Prostate gland (tissue), 2 donors: ENCODE measurements at regions not wholly inside any gene's neighbourhood (a gene's known extent, or its start where the extent isn't known, plus 50 kb on each side); places are given as distances from the start of the nearest gene placed in this dataset.

Experiments used
- DNase-seq: peaks from one replicate; pipeline ENCODE4 v3.0.0-alpha.2; 2019; ENCODE audit warnings: low spot score
- H3K27ac ChIP-seq, 2 donors: fragments of 200-600 bp; sonication (generic); 2 replicates each; pipeline ENCODE4 v1.5.1; 2017 to 2019
- H3K27me3 ChIP-seq: fragments of 200-600 bp; sonication (generic); replicated peaks from 2 replicates; pipeline ENCODE4 v1.5.1; 2019; ENCODE audit not compliant: insufficient read depth
- H3K36me3 ChIP-seq, 2 donors: fragments of 200-600 bp; sonication (generic); 1 replicate in 1 of 2; 2 replicates in 1 of 2; pipeline versions ENCODE4 v1.5.1 to v1.8.1; 2017 to 2019
- H3K4me1 ChIP-seq: fragments of 200-600 bp; sonication (generic); replicated peaks from 2 replicates; pipeline ENCODE4 v1.5.1; 2019
- H3K4me3 ChIP-seq, 2 donors: fragments of 200-600 bp; sonication (generic); 2 replicates each; pipeline ENCODE4 v1.5.1; 2017 to 2019
- H3K9me3 ChIP-seq: fragments of 200-600 bp; sonication (generic); 2 replicates; pipeline ENCODE4 v1.5.1; 2017
- POLR2A ChIP-seq: fragments of 450-650 bp; IDR thresholded peaks from one replicate; pipeline ENCODE4 v1.6.1; 2016; ENCODE audit warnings: antibody characterized with exemption, mild to moderate bottlenecking
- POLR2AphosphoS5 ChIP-seq: sonication (generic); formaldehyde crosslinking; IDR thresholded peaks from one replicate; pipeline ENCODE4 v1.6.1; 2017; ENCODE audit warnings: antibody characterized with exemption
- WGBS: methylation state at CpG from one replicate; pipeline ENCODE4 v1.1.5; 2018; 5-methylcytosine and 5-hydroxymethylcytosine counted together
- intact Hi-C: fragments of 100-400 bp; cut with DNase I; formaldehyde crosslinking; loops from one replicate; pipeline ENCODE4 v1.14.2; 2022
- TF ChIP-seq, protein P1 (sequence below), 4 experiments: fragments of 200-600 bp in 2 of 4; fragments of 450-650 bp in 2 of 4; sonication (generic) in 2 of 4; IDR thresholded peaks; 1 replicate in 3 of 4; 2 replicates in 1 of 4; pipeline ENCODE4 v1.5.1; 2016 to 2019; ENCODE audit warnings: antibody characterized with exemption in 4 of 4, mild to moderate bottlenecking in 2 of 4, moderate library complexity in 2 of 4

DNA sequence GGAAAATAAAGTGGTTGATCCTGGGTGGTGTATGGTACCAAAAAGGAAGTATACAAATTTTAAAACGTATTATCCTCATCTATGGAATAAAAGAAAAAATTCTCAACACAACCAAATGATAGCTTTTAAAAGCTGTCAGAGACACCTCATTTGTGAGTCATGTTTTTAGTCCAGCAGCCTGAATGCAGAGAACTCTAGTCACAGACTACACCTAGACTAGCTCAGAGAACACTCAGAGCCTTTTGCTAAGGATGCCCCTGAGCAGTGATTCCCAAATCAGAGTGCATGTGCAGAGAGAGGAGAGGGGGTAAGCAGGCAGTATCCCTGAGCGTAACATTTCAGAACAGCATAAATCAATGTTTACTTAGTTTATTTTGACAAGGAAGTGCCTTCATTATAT lies 809.3 kb downstream of the HACE1 start:
- DNase-seq: no peak
- H3K4me3 ChIP-seq: no peak overlapping the region

DNA sequence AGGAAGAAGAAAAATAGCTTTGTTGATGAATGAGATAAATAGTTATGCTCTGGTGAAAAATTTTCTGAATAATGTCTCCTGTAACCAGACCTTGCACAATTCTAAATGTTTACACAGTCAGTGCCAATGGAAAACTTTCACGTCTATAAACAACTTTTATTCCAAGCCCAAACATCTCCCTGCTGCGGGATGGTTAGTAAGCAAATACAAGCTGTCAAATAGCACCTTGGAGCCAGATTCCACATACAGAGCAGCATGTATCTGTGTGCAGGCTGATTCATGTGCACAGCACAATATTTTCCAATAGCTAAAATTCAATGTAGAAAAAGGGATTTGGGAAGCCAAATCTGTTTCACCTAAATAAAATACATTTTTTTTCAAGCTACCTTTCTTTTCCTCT lies 813.3 kb downstream of the HACE1 start:
- WGBS: 9% methylated on average over 2 of the region's 2 CpGs
- TF ChIP-seq POLR2AphosphoS5 (no peak), POLR2A (no peak)
- TF ChIP-seq, protein P1, sequence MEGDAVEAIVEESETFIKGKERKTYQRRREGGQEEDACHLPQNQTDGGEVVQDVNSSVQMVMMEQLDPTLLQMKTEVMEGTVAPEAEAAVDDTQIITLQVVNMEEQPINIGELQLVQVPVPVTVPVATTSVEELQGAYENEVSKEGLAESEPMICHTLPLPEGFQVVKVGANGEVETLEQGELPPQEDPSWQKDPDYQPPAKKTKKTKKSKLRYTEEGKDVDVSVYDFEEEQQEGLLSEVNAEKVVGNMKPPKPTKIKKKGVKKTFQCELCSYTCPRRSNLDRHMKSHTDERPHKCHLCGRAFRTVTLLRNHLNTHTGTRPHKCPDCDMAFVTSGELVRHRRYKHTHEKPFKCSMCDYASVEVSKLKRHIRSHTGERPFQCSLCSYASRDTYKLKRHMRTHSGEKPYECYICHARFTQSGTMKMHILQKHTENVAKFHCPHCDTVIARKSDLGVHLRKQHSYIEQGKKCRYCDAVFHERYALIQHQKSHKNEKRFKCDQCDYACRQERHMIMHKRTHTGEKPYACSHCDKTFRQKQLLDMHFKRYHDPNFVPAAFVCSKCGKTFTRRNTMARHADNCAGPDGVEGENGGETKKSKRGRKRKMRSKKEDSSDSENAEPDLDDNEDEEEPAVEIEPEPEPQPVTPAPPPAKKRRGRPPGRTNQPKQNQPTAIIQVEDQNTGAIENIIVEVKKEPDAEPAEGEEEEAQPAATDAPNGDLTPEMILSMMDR (IDR thresholded peaks at IDR 0.05): no peak
- intact Hi-C loops: no loop called here
- DNase-seq: no peak
- H3K4me1 ChIP-seq: no peaks in the 10 kb centered on the region
- no peaks in the 10 kb centered on the region for H3K36me3 ChIP-seq
- no peak overlapping the region for H3K4me3 ChIP-seq
- no peaks in the 10 kb centered on the region for H3K27me3 ChIP-seq
- H3K27ac ChIP-seq: no peak overlapping the region
- no peaks in the 10 kb centered on the region for H3K9me3 ChIP-seq

More for the DNA sequence above, 809.3 kb downstream of the HACE1 start:
- H3K27ac ChIP-seq: no peak overlapping the region
- H3K4me1 ChIP-seq: no peaks in the 10 kb centered on the region
- H3K9me3 ChIP-seq: no peaks in the 10 kb centered on the region
- intact Hi-C loops: no loop called here
- no peak for TF ChIP-seq POLR2A
- TF ChIP-seq, protein P1 (IDR thresholded peaks at IDR 0.05): no peak
- no peak for TF ChIP-seq POLR2AphosphoS5
- WGBS: 58% methylated on average over 2 of the region's 2 CpGs
- H3K27me3 ChIP-seq: no peaks in the 10 kb centered on the region
- H3K36me3 ChIP-seq: no peaks in the 10 kb centered on the region

DNA sequence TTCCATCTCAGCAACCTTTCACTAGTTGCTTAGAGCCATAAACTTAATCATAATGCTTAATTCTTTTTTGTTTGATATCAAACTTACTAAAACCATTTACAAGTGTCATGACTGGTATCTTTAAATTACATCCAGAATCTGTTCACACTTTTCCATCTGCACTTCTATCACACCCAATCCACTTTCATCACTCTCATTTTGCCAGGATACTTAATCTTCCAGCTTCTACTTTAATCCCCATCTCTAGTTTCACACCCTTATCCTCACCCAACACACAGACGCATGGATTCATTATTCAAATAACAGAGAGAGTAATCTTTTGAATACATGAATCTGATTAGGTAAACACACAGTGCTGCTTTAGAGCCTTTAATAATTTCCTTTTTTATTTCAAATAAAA lies 828.4 kb downstream of the HACE1 start:
- Histone ChIP-seq H3K4me1 (no peaks in the 10 kb centered on the region), H3K27me3 (no peaks in the 10 kb centered on the region), H3K4me3 (no peak overlapping the region), H3K36me3 (no peaks in the 10 kb centered on the region), H3K9me3 (no peaks in the 10 kb centered on the region), H3K27ac (no peak overlapping the region)
- DNase-seq: no peak
- TF ChIP-seq POLR2AphosphoS5: no peak
- no peak for TF ChIP-seq POLR2A
- TF ChIP-seq, protein P1 (IDR thresholded peaks at IDR 0.05): no peak
- 90% methylated on average over 1 of the region's 1 CpG for WGBS
- intact Hi-C loops: no loop called here

DNA sequence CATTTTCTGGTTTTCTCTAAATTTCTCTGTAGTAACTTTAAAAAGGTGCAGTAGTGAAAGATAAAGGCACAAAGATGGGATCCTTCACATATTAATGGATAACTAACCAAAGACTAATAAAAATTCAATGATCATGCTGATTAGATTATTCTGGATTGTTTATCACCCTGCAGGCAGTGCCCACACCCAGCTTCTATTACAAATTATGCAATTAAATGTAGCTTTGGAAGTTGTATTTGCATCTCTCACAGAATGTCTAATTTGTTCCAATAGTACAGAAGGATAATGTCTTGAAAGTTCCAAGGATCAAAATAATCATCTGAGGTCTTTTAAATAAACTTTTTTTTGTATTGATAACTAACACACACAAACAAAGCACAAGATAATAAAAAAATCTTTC lies 837.6 kb downstream of the HACE1 start:
- H3K9me3 ChIP-seq: no peaks in the 10 kb centered on the region
- no peaks in the 10 kb centered on the region for H3K27me3 ChIP-seq
- TF ChIP-seq POLR2AphosphoS5: no peak
- TF ChIP-seq, protein P1 (IDR thresholded peaks at IDR 0.05): no peak
- no peak for TF ChIP-seq POLR2A
- no peak overlapping the region for H3K27ac ChIP-seq
- H3K4me1 ChIP-seq: no peaks in the 10 kb centered on the region
- intact Hi-C loops: no loop called here
- no peak overlapping the region for H3K4me3 ChIP-seq
- no peak for DNase-seq
- H3K36me3 ChIP-seq: no peaks in the 10 kb centered on the region

DNA sequence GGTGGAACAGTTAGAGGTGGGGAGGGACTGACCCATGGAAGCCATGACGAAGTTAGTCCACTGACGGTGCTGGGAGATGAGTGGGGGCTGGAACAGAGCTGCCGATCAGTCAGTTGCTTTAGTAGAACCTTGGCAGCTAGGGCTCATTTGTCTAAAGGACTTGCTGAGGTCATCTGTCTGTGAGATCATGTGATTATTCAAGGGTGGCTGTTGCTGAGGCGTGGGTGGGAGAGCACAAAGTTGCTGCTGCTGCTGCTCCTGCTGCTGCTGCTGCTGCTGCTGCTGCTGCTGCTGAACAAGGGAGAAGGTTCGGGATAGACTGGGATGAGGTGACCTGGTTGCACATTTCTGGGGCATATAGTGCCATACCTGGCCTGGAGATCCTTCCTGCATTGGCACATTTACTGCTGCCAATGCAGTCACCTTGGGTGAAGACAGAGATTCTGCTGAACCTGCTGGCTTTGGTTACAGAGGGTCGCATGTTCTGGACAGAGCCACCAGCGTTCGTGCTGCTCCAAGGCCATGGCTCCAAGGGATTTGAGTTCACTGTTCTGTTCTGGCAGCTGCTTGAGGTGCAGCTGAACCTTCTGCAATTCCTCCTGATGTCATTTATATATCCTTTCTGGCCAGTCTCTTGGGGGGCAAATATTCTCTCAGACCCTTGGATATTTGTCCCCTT lies 840.5 kb downstream of the HACE1 start:
- Histone ChIP-seq H3K36me3 (no peaks in the 10 kb centered on the region), H3K27me3 (no peaks in the 10 kb centered on the region), H3K27ac (no peak overlapping the region), H3K4me1 (no peaks in the 10 kb centered on the region), H3K9me3 (no peaks in the 10 kb centered on the region), H3K4me3 (no peak overlapping the region)
- DNase-seq: no peak
- TF ChIP-seq POLR2A (no peak), POLR2AphosphoS5 (no peak)
- TF ChIP-seq, protein P1 (IDR thresholded peaks at IDR 0.05): no peak
- intact Hi-C loops: no loop called here
- 87% methylated on average over 8 of the region's 8 CpGs for whole genome bisulfite sequencing
